ENCODE measurements at regions not wholly inside any gene's neighbourhood (a gene's known extent, or its start where the extent isn't known, plus 50 kb on each side); places are given as distances from the start of the nearest gene placed in this dataset.

DNA sequence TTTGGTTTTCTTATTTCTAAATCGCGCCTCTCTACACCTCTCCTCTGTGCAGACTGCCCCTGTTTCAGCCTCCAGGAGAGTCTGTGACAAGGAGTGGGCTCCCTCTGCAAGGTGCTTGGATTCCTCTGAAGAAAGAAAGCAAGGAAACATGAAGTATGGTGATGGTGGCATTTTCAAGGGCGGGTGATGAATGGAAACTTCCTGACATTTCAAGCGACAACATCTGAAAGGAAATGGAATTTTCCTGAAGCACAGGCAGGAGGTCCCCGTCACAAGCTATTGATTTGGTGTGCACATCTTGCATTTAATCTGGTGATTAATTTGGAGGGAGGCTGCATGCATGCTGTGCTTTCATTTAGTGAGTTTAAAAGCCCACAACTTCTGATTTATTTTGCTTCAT, 164.6 kb upstream of the FGGY start:
- DNase-seq: no peak

- no peak for DNase-seq
Measured at GRCh38 chr1:59133997-59134396, 162.9 kb upstream of the FGGY start.

DNA sequence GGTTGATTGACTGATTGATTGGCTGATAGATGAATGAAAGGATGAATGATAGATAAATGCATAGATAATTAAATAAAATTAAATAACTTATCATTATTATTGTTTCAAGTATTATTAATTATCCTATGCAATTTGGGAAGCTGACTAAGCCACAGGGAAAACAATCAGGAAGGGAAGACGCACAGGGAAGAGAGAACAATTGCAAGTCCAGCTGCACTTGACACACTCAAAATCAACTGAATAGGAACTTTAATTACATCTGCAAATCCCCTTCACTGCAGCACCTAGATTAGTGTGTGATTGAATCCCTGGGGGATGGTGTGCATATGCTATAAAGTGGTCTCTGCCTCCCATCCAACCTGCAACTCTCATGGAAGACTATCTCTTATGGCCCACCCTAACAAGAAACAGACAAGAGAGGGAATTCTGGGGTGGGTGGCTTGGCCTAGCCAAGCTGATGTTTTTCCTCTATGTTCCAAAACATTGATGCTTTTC, 161.1 kb upstream of the FGGY start:
- DNase-seq: no peak

DNA sequence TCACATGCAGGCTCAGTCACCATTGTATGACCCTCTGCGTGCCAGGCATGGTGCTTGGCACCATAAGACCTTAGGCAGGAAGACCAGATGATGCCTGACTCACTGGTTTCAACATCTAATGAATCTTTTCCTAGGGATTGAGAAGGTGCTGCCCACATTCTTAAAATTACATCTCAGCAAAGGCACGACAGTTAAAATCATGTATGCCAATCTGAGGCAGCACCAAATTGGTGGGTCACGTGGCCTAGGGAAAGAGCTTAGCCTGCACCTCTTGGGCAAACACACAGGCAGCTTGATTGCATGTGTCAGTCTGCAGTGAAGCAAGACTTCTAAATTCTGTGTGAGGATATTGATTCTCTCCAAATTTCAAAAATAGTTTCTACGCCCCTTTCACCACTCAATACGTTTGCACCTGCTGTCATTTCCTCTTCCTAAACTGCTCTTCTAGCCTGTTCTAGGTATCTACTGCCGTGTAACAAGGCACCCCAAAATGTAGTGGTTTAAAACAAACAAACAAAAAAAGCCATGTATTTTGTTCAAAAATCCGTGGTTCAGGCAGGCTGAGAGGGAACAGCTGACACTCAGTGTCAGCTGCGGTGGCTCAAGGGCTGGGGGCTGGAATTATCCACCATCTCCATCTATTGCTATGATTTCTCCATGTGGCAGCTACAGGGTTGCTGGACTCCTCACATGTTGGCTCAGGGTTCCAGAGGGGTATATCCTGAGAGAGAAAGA, 160.2 kb upstream of the FGGY start:
- no peak for DNase-seq

GRCh38 chr1:59137276-59137615, 159.6 kb upstream of the FGGY start:
- no peak for DNase-seq

GRCh38 chr1:59137968-59138367, 158.9 kb upstream of the FGGY start:
- no peak for DNase-seq

GRCh38 chr1:59138402-59138801, 158.5 kb upstream of the FGGY start:
- no peak for DNase-seq

DNA sequence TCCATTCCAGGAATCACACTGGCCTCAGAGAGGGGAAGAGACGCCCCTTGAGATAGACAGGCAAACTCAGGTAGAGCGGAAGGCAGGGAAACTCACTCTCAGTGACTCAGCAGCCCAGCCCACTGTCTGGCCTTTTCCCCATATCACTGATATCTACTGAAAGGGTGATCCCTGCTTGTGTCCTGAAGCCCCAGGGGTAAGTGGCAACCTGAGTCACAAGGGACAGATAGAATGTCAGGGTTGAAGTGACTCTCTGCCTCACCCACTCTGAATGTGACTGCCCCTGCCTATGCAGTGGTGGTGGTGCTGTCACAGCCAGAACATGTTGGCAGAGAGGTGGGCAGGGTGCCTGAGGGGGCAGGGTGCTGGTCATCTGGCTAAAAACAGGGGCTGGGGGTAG, 157.5 kb upstream of the FGGY start:
- DNase-seq: no peak

DNA sequence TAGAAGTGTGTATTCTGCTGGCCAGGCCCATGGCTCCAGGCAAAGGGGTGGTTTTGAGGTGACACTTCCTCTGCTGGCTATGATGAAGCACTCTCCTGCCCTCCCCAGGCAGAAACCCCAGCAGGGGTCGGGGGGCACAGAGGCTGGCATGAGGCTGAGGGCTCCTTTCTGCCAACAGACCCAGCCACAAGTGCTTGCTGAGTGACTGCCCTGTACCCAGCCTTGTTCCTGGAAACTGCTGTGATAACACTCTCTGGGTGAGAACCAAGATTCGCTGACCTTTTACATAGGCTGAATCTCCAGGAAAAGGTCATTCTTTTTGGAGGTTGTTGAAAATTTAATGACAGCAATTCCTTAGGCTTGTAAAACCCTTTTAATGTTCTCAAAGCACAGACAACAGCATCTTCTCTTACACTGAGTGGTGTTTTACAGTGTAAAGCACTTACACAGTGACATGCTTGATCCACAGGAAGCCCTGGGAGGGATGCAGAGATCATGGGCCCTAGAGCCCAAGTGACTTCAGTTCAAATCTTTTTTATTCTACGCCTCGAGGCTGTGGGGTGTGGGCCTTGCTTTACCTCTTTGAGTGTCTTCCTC, 155.5 kb upstream of the FGGY start:
- DNase-seq: no peak

DNA sequence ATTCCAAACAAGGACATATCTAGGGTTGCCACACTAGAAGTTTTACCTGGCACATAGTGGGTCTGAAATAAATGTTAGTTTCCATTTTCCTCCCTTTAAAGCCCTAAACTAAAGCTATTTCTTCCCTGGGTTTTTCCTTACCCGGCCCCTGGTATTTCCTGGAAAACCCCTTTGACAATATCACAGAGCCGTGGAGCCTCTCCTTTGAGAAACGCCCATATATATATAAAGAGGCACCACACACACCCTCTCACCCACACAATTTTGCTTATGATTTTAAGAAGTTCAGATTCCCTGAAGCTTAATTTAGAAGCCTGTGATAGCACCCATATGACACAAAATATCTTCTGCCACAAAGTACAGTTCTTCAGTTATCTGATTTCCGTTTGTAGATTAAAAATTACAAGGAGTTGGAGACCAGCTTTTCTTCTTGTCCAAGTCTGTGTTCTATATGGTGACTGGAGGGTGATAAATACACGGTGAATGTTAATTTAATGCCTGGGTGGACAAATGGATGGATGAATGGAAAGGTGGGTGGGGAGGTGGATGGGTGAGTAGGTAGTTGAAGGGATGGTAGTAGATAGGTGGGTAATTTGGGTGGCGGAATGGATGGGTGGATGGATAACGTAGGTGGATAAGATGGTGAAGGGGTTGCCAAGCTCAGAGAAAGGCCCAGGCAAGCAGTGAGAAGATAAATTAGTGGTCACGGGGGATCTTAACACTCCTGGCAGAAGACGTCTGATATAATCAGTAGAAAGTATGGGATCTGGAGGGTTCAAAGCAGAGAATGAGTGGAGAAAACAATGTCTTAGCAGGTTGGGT, 154.4 kb upstream of the FGGY start:
- no peak for DNase-seq

- peak; percentile 98 for DNase-seq
Measured at GRCh38 chr1:59143133-59143487, 153.8 kb upstream of the FGGY start.

DNA sequence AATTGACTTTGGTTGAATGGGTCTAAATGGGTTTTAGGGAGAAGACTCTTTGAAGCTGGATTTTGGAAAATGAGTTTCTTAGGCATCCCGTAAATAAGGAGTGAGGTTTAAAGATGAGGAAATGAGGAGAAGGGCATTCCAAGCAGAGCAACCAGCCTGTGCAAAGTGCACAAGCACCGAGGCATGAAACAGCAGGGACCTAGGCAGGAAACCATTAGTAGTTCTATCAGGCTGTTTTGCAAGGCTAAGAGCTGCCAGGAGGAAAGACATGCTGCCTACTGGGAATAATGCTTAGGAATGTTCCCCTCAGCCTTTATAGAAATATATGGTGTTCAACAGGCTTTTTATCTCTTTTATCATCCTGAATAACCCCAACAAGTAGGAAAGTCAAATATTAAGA, 153.1 kb upstream of the FGGY start:
- DNase-seq: peak; percentile 74

GRCh38 chr1:59144959-59145358, 151.9 kb upstream of the FGGY start:
- DNase-seq: no peak

DNA sequence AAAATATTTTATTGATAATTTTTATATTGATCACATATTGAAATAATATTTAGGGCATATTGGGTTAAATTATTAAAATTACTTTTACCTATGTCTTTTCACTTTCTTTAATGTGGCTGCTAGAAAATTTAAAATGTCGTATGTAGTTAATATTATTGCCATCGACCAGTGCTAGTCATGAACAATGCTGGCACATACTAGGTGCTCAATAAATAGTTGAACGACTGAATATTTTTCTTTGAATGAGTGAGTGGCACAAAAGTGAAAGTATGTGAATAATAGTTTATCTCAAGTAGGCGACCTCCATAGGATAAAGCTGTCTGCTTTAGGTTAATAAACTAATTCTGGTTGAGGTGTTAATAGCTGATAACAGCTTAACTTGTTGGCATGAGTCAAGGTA, 150.8 kb upstream of the FGGY start:
- DNase-seq: no peak

- no peak for DNase-seq
Measured at GRCh38 chr1:59146651-59147358, 150.1 kb upstream of the FGGY start.

- no peak for DNase-seq
Measured at GRCh38 chr1:59149435-59149834, 147.5 kb upstream of the FGGY start.

DNA sequence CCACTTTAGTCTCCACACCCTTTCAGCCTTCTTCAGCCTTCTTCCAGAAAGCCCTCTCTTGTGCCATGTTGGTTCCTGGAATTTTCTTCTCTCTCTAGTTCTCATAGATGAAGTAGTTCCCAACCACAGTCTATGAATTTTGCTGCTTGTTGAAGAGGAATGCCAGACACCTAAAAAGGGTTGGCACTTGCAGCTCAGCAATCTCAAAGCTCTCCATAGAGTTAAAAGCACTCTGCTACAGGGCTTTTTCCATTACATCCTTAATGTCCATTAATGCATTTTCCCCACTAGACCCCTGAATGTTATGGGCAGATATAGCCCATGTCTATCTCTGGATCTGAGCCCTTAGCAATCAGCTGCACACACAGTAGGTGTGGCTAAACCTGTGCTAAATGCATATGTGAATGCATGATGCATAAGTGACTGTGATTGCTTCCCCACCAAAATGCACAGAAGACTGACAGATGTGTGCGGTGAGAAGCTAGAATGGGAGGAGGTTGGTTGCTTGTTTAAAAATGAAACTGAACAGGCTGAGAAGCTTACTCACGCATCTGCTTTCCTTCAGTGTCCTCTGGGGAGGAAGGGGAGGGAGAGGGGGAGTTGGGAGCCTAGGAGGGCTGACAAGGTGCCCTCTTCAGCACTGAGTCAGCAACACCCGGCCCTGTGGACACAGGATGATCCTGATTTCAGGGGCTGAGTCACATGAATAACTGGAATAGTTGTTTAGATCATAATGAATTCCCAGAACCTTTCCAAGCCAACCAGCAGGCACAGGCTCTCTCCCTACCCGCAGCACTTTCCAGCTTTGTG, 146.1 kb upstream of the FGGY start:
- peak; percentile 100 for DNase-seq

DNA sequence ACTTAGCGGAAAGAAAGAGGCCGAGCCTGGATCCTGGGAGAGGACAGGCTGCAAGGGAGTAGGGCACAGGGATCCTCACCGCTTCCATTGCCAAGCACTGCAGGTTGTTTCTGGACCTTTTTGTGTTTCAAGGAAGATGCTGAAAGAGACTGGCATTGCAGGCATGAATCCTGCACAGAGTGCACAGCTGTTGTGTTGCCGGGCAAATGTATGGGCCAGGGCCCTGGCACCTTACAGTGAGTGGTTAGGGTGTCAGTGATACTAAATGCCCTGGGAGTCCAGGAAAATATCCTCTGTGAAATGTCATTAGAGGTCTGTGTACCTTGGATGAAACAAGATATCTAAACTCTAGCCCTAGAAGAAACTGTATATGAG, 145.5 kb upstream of the FGGY start:
- DNase-seq: no peak

DNA sequence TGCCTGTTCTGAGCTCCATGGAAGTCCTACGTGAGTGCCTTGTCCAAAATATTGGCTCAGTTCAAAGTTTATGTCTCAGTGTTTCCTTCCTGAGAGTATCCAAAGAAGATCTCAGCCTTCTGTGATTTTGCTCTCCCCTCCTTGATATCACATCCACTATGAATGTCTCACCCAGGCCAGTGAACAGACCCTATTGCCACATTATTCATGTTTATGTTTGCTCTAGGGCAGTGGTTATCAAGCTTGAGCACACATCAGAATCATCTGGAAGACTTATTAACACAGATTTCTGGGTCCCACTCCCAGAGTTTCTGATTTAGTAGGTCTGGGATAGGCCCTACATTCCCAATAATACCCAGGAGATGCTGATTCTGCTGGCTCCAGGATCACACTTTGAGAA, 145.0 kb upstream of the FGGY start:
- no peak for DNase-seq

- DNase-seq: no peak
Measured at GRCh38 chr1:59152511-59152910, 144.4 kb upstream of the FGGY start.

GRCh38 chr1:59154401-59154800, 142.5 kb upstream of the FGGY start:
- peak; percentile 50 for DNase-seq

DNA sequence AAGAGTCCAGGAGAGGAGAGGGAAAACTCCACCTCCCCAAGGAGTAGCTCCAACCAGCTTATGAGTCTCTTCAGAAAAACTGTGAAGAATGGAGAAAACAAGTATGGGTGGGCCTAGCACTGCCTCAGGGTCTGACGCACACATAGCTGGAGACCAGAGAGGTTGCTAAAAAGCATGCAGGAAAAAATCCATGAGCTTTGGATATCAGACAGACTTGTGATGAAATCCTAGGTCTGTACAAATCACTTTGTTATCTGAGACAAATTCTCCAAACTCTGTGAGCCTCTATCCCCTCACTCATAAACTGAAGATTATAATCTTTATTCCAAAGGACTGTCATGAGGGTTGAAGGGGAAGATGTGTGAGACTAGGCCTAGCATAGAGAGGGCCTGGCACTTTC, 141.5 kb upstream of the FGGY start:
- DNase-seq: no peak

DNA sequence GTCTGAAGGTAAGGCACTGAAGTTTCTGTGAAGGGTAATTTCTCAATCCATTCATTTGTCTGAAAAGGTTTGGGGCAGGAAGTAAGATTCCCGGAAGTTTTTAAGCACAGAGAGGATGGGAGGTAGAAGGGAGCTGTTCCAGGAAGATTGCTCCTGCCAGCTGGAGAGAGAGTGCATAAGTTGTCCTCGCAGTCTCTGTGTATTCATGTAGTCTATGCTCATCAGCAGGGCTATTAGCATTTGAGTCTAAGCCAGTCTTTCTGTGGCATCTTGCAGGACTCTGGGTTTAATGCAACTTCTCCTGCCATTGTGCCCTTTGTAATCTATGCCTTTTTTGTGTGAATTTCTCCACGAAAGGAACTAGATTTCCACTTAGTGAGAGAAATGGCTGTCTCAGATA, 140.8 kb upstream of the FGGY start:
- DNase-seq: no peak
